ENCODE measurements at regions not wholly inside any gene's neighbourhood (a gene's known extent, or its start where the extent isn't known, plus 50 kb on each side); places are given as distances from the start of the nearest gene placed in this dataset.

- Histone ChIP-seq H3K27ac (ENCODE audit: insufficient read depth, low read length) (no peak overlapping the region), H3K4me1 (ENCODE audit: control insufficient read depth, insufficient read depth, low read length) (peaks cover 3% of the 10 kb centered on the region; the same call in 1 of the 2 replicates), H3K14ac (replicated peaks; ENCODE audit: low read depth, low read length) (no peak overlapping the region), H4K91ac (ENCODE audit: insufficient read depth, low read depth, low read length) (no peak overlapping the region), H2BK120ac (ENCODE audit: low read depth, low read length) (no peak overlapping the region), H2AK9ac (replicated peaks; ENCODE audit: low read depth, low read length, poor library complexity) (no peak overlapping the region), H3K27me3 (ENCODE audit: control insufficient read depth, insufficient read depth, low read length) (peaks cover 8% of the 10 kb centered on the region), H3K23ac (ENCODE audit: low read depth, low read length) (no peak overlapping the region), H2AFZ (replicated peaks; ENCODE audit: low read length, poor library complexity) (no peak overlapping the region), H2BK20ac (ENCODE audit: low read depth, low read length) (no peak overlapping the region), H3K9me1 (ENCODE audit: insufficient read depth, low read length) (peaks cover 11% of the 10 kb centered on the region), H3K36me3 (ENCODE audit: control insufficient read depth, insufficient read depth, low read length) (no peaks in the 10 kb centered on the region), H4K8ac (ENCODE audit: low read depth in 2 of 2, low read length in 2 of 2) (no peak overlapping the region), H4K5ac (ENCODE audit: low read depth, low read length) (no peak overlapping the region), H3K4me3 (ENCODE audit: insufficient read depth, low read depth, low read length) (no peak overlapping the region), H3K4me2 (ENCODE audit: low read depth, low read length) (no peak overlapping the region), H3K9ac (ENCODE audit: low read depth, low read length) (no peak overlapping the region), H2AK5ac (ENCODE audit: low read depth, low read length) (no peak overlapping the region), H3K79me1 (ENCODE audit: low read depth in 1 of 2, low read length in 2 of 2) (no peaks in the 10 kb centered on the region), H2BK15ac (ENCODE audit: low read depth, low read length) (no peak overlapping the region), H3K9me3 (ENCODE audit: control insufficient read depth, insufficient read depth, low read length) (no peaks in the 10 kb centered on the region), H3K18ac (ENCODE audit: low read depth, low read length) (no peak overlapping the region), H4K20me1 (ENCODE audit: insufficient read depth, low read length) (no peaks in the 10 kb centered on the region), H3K4ac (ENCODE audit: low read depth, low read length) (no peak overlapping the region), H2BK5ac (ENCODE audit: low read depth, low read length, poor library complexity, severe bottlenecking) (no peak overlapping the region), H3K56ac (ENCODE audit: extremely low read depth, insufficient read depth, low read length) (no peak overlapping the region)
- dilution Hi-C loops (cut with HindIII; ENCODE audit: low sequenced_read_pairs, unreplicated experiment): no loop called here
- POLR2A ChIA-PET (ENCODE audit: unreplicated experiment): no interaction called here
- no TSS peak for BruUV-seq (replicated peaks)
- TF ChIP-seq FOS (IDR thresholded peaks at IDR 0.05; ENCODE audit: low read depth, low read length): no peak
- TF ChIP-seq MAFK (IDR thresholded peaks at IDR 0.05; ENCODE audit: low read depth, low read length): no peak
- TF ChIP-seq MXI1 (IDR thresholded peaks at IDR 0.05; ENCODE audit: borderline replicate concordance, low read depth, low read length): no peak
- no peak for TF ChIP-seq CTCF (conservative IDR thresholded peaks at IDR 0.05; ENCODE audit: low read depth, low read length)
- no peak for TF ChIP-seq ELK1 (IDR thresholded peaks at IDR 0.05; ENCODE audit: borderline replicate concordance, low read depth, low read length)
- no peak for TF ChIP-seq POLR2A (IDR thresholded peaks at IDR 0.05; ENCODE audit: low read depth, low read length)
- TF ChIP-seq RCOR1 (IDR thresholded peaks at IDR 0.05; ENCODE audit: insufficient replicate concordance, low read length): no peak
- no peak for TF ChIP-seq RAD21 (IDR thresholded peaks at IDR 0.05; ENCODE audit: low read length)
- TF ChIP-seq SMC3 (IDR thresholded peaks at IDR 0.05; ENCODE audit: low read depth, low read length): no peak
- no peak for TF ChIP-seq MAZ (IDR thresholded peaks at IDR 0.05; ENCODE audit: borderline replicate concordance, low read depth, low read length)
- TF ChIP-seq BHLHE40 (IDR thresholded peaks at IDR 0.05; ENCODE audit: low read depth, low read length): no peak
- no peak for TF ChIP-seq CHD1 (IDR thresholded peaks at IDR 0.05; ENCODE audit: low read depth, low read length)
- no peak for TF ChIP-seq NFE2L2 (IDR thresholded peaks at IDR 0.05; ENCODE audit: low read depth, low read length)
- no peak for TF ChIP-seq USF2 (IDR thresholded peaks at IDR 0.05; ENCODE audit: low read depth, low read length)
- TF ChIP-seq RFX5 (IDR thresholded peaks at IDR 0.05; ENCODE audit: low read depth, low read length): no peak
- TF ChIP-seq CEBPB (IDR thresholded peaks at IDR 0.05; ENCODE audit: low read depth, low read length): no peak
- no peak for ATAC-seq (ENCODE audit: low read depth)
- DNase-seq: no peak
- intact Hi-C loops (cut with micrococcal nuclease): no loop called here
- 80% methylated on average over 2 of the region's 4 CpGs; no CpG with 5 or more reads in 1 of the 2 experiments for WGBS, 2 experiments (ENCODE audit: extremely low coverage in 2 of 2, insufficient read length in 1 of 2)
- in situ Hi-C loops (cut with MboI; ENCODE audit: low sequenced_read_pairs): no loop called here
- CTCF ChIA-PET: no interaction called here
These were observed 163.0 kb upstream of the KCNG1 start for GRCh38 chr20:51185861-51186260.

Data from IMR-90 (cell line).